GM12878 (cell line): ENCODE measurements at regions not wholly inside any gene's neighbourhood (a gene's known extent, or its start where the extent isn't known, plus 50 kb on each side); places are given as distances from the start of the nearest gene placed in this dataset.

Experiments
- ATAC-seq: fragments of 200-7000 bp; cut with Tn5 transposase; 3 replicates; pipeline ENCODE4 v1.9.1; 2020; ENCODE audit warnings: mild to moderate bottlenecking, moderate library complexity
- BruUV-seq: library from RNA; stranded (reverse); fragments of 400-500 nt; replicated peaks from 2 replicates; lab custom pipeline; 2021; lab: Mats Ljungman, UMichigan
- CTCF ChIA-PET: fragments of 300-600 bp; sonication (Branson Sonifier 250); formaldehyde crosslinking; extraction: SDS; loops from one replicate; lab custom pipeline; 2021; ENCODE audit warnings: inconsistent platforms; lab: Yijun Ruan, JAX
- POLR2A ChIA-PET: fragments of 350-600 bp; formaldehyde crosslinking; extraction: SDS; loops from one replicate; lab custom pipeline; 2021; ENCODE audit warnings: inconsistent platforms; lab: Charles Lee
- RAD21 ChIA-PET: fragments of 300-600 bp; sonication (Branson Sonifier 250); formaldehyde crosslinking; loops from one replicate; lab custom pipeline; 2023; ENCODE audit warnings: antibody characterized with exemption; ENCODE audit not compliant: unreplicated experiment; lab: Charles Lee
- SMC1A ChIA-PET: fragments of 300-600 bp; sonication (Branson Sonifier 250); formaldehyde crosslinking; loops from one replicate; lab custom pipeline; 2023; ENCODE audit not compliant: unreplicated experiment, uncharacterized antibody; lab: Charles Lee
- DNase-seq: peaks from one replicate; pipeline ENCODE4 v3.0.0-alpha.2; 2011; ENCODE audit warnings: low read depth, low spot score
- FAIRE-seq: peaks from 3 replicates; lab custom pipeline; 2011; peaks lifted over from hg19 to GRCh38; lab: Jason Lieb, UNC
- H2AFZ ChIP-seq: 2 replicates; pipeline ENCODE4 v1.6.0; 2011; ENCODE audit warnings: low read depth, low read length, control low read depth; ENCODE audit not compliant: control insufficient read depth
- H3K27ac ChIP-seq: 2 replicates; pipeline ENCODE4 v1.5.1; 2011; ENCODE audit warnings: control low read depth; ENCODE audit not compliant: control insufficient read depth, insufficient read depth
- H3K27me3 ChIP-seq, 2 experiments: replicated peaks in 1 of 2; 2 replicates each; pipeline versions ENCODE4 v1.6.0 to v1.6.1; 2011; ENCODE audit warnings: low read length in 1 of 2; ENCODE audit not compliant: control insufficient read depth in 2 of 2, insufficient read depth in 2 of 2
- H3K36me3 ChIP-seq, 2 experiments: 2 replicates each; pipeline ENCODE4 v1.5.1; 2011; ENCODE audit warnings: low read length in 1 of 2; ENCODE audit not compliant: control insufficient read depth in 2 of 2, insufficient read depth in 2 of 2
- H3K4me1 ChIP-seq: 2 replicates; pipeline ENCODE4 v1.6.1; 2011; ENCODE audit warnings: mild to moderate bottlenecking, low read length, moderate library complexity, mixed read lengths; ENCODE audit not compliant: control insufficient read depth, insufficient read depth
- H3K4me2 ChIP-seq: 2 replicates; pipeline ENCODE4 v1.6.0; 2011; ENCODE audit warnings: control low read depth; ENCODE audit not compliant: control insufficient read depth, insufficient read depth
- H3K4me3 ChIP-seq: fragments of 200-600 bp; sonication (generic); 2 replicates; pipeline ENCODE4 v1.5.1; 2016
- H3K79me2 ChIP-seq: 2 replicates; pipeline ENCODE4 v1.6.0; 2011; ENCODE audit warnings: low read length; ENCODE audit not compliant: control insufficient read depth, insufficient read depth
- H3K9ac ChIP-seq: 2 replicates; pipeline ENCODE4 v1.8.0; 2011; ENCODE audit warnings: low read length, control low read depth, mixed read lengths; ENCODE audit not compliant: control insufficient read depth, insufficient read depth
- H3K9me3 ChIP-seq: replicated peaks from 3 replicates; pipeline ENCODE4 v1.5.1; 2011; ENCODE audit warnings: mild to moderate bottlenecking, low read length; ENCODE audit not compliant: control insufficient read depth, insufficient read depth
- H4K20me1 ChIP-seq: 2 replicates; pipeline ENCODE4 v1.6.0; 2011; ENCODE audit not compliant: control insufficient read depth, insufficient read depth
- BRCA1 ChIP-seq: IDR thresholded peaks from 2 replicates; pipeline ENCODE4 v1.6.1; 2011; ENCODE audit warnings: low read depth, low read length, improper control_type of control experiment
- CEBPB ChIP-seq, 2 experiments: fragments of 150-350 bp in 1 of 2; IDR thresholded peaks; 2 replicates each; pipeline ENCODE4 v1.6.1; 2012 to 2014; ENCODE audit warnings: low read depth in 2 of 2, low read length in 2 of 2, borderline replicate concordance in 1 of 2, inconsistent platforms in 1 of 2
- CREB1 ChIP-seq: IDR thresholded peaks from 2 replicates; pipeline ENCODE4 v1.6.1; 2012; ENCODE audit warnings: low read depth, mild to moderate bottlenecking, inconsistent platforms
- ESRRA ChIP-seq: IDR thresholded peaks from 2 replicates; pipeline ENCODE4 v1.6.1; 2012; ENCODE audit warnings: mild to moderate bottlenecking, low read length, improper control_type of control experiment
- KDM1A ChIP-seq: fragments of 200-600 bp; sonication (generic); IDR thresholded peaks from 2 replicates; pipeline ENCODE4 v1.6.1; 2016; ENCODE audit warnings: borderline replicate concordance
- NR2C2 ChIP-seq: IDR thresholded peaks from 2 replicates; pipeline ENCODE4 v1.6.1; 2011; ENCODE audit warnings: borderline replicate concordance, low read depth; ENCODE audit not compliant: control insufficient read depth, insufficient read length
- SP1 ChIP-seq: IDR thresholded peaks from one replicate; pipeline ENCODE4 v1.6.1; 2011; ENCODE audit warnings: low read depth, low read length
- SUZ12 ChIP-seq: fragments of 200-600 bp; sonication (generic); IDR thresholded peaks from one replicate; pipeline ENCODE4 v1.6.1; 2018; ENCODE audit warnings: antibody characterized with exemption, mild to moderate bottlenecking; ENCODE audit not compliant: unreplicated experiment
- TCF3 ChIP-seq: IDR thresholded peaks from 2 replicates; pipeline ENCODE4 v1.6.1; 2012; ENCODE audit warnings: low read depth, mild to moderate bottlenecking, low read length, borderline replicate concordance; ENCODE audit not compliant: insufficient read depth
- ZNF207 ChIP-seq: fragments of 450-650 bp; IDR thresholded peaks from 2 replicates; pipeline ENCODE4 v1.6.1; 2014; ENCODE audit warnings: antibody characterized with exemption, mild to moderate bottlenecking, borderline replicate concordance
- ZNF217 ChIP-seq: fragments of 450-650 bp; IDR thresholded peaks from 2 replicates; pipeline ENCODE4 v1.6.1; 2017; ENCODE audit warnings: antibody characterized with exemption, mild to moderate bottlenecking
- ZNF274 ChIP-seq: IDR thresholded peaks from one replicate; pipeline ENCODE4 v1.8.0; 2011; ENCODE audit not compliant: insufficient read length, insufficient read depth
- WGBS: methylation state at CpG from one replicate; pipeline ENCODE4 v1.1.6; 2016; ENCODE audit warnings: low lambda C conversion rate; ENCODE audit not compliant: insufficient replicate concordance, insufficient coverage; ENCODE audit errors: missing lambda C conversion rate; 5-methylcytosine and 5-hydroxymethylcytosine counted together
- in situ Hi-C: fragments of 300-500 bp; cut with MboI; formaldehyde crosslinking; loops from 9 replicates; pipeline ENCODE4 v1.14.3; 2018; ENCODE audit warnings: mixed read lengths
- intact Hi-C: fragments of 100-400 bp; cut with micrococcal nuclease; formaldehyde crosslinking; loops from one replicate; pipeline ENCODE4 v1.14.2; 2022; ENCODE audit not compliant: unreplicated experiment

DNA sequence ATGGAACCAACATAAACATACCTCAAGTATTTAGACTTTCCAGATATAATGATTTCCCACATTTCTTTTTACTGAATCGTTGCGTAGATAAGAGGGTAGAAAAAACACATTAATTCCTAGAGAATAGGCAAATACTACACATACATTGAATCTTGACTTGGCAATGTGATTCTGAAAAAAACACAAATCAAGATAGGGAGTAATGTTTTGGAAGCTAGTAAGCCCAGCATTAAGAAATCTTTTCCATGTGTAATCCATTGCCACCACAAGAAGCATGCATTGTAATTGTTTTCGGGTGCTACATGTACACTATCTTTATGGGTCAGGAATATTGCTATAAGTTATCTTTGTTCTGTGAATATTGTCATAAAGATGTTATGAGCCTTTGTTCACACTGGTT lies 269.8 kb upstream of the PDGFD start:
- Histone ChIP-seq H3K9me3 (no peaks in the 10 kb centered on the region), H3K36me3 (no peaks in the 10 kb centered on the region), H3K27me3 (no peaks in the 10 kb centered on the region), H3K4me3 (no peak overlapping the region), H3K4me2 (no peak overlapping the region), H3K4me1 (no peaks in the 10 kb centered on the region), H3K27ac (no peak overlapping the region), H2AFZ (no peak overlapping the region), H3K79me2 (no peaks in the 10 kb centered on the region), H3K9ac (no peak overlapping the region), H4K20me1 (no peaks in the 10 kb centered on the region)
- intact Hi-C loops (no loop called here), in situ Hi-C loops (no loop called here)
- ChIA-PET CTCF (no interaction called here), RAD21 (no interaction called here), SMC1A (interaction anchor here (1.2 kb wide), 1 partner anchor 37 kb away, joined by 3 read pairs; no protein-coding TSS in a partner anchor), POLR2A (no interaction called here)
- BruUV-seq: no TSS peak
- no peak for FAIRE-seq
- ATAC-seq: no peak
- DNase-seq: no peak
- TF ChIP-seq ESRRA: no peak
- no peak for TF ChIP-seq ZNF217
- no peak for TF ChIP-seq NR2C2
- no peak for TF ChIP-seq CREB1
- TF ChIP-seq BRCA1: no peak
- no peak for TF ChIP-seq ZNF207
- no peak for TF ChIP-seq TCF3
- no peak for TF ChIP-seq KDM1A
- TF ChIP-seq CEBPB (IDR thresholded peaks at IDR 0.05; ENCODE audit: borderline replicate concordance in 1 of 2, low read depth in 2 of 2, low read length in 2 of 2): no peak
- no peak for TF ChIP-seq ZNF274
- TF ChIP-seq SP1: no peak
- TF ChIP-seq SUZ12: no peak
- WGBS: 0% methylated on average over 3 of the region's 3 CpGs
